K562 (cell line): ENCODE measurements at regions not wholly inside any gene's neighbourhood (a gene's known extent, or its start where the extent isn't known, plus 50 kb on each side); places are given as distances from the start of the nearest gene placed in this dataset.

ENCODE experiments used
- AFF1 ChIP-seq, 2 experiments: fragments of 450-650 bp; IDR thresholded peaks; 2 replicates each; pipeline ENCODE4 v1.6.1; 2018; ENCODE audit warnings: mild to moderate bottlenecking in 2 of 2, low read depth in 1 of 2; ENCODE audit not compliant: partially characterized antibody in 2 of 2
- CC2D1A ChIP-seq: fragments of 450-650 bp; IDR thresholded peaks from 2 replicates; pipeline ENCODE4 v1.6.1; 2017; ENCODE audit warnings: mild to moderate bottlenecking
- CGGBP1 ChIP-seq: fragments of 250-450 bp; sonication (Bioruptor Pico); IDR thresholded peaks from 2 replicates; pipeline ENCODE4 v1.9.0; 2021; ENCODE audit warnings: mild to moderate bottlenecking
- PTRF ChIP-seq: fragments of 450-650 bp; IDR thresholded peaks from 2 replicates; pipeline ENCODE4 v1.6.1; 2016; ENCODE audit warnings: mild to moderate bottlenecking, missing genetic modification characterization, missing compliant biosample characterization
- ZBTB49 ChIP-seq: sonication (generic); formaldehyde crosslinking; IDR thresholded peaks from 2 replicates; pipeline ENCODE4 v1.8.0; 2022; ENCODE audit warnings: missing genetic modification reagents, mild to moderate bottlenecking, borderline replicate concordance
- ZNF134 ChIP-seq: fragments of 250-450 bp; sonication (Bioruptor Pico); conservative IDR thresholded peaks from 2 replicates; pipeline ENCODE4 v1.4.0; 2020
- TF ChIP-seq, protein P1 (sequence below): IDR thresholded peaks from 2 replicates; pipeline ENCODE4 v1.6.1; 2012; ENCODE audit warnings: low read depth, low read length, improper control_type of control experiment, borderline replicate concordance

DNA sequence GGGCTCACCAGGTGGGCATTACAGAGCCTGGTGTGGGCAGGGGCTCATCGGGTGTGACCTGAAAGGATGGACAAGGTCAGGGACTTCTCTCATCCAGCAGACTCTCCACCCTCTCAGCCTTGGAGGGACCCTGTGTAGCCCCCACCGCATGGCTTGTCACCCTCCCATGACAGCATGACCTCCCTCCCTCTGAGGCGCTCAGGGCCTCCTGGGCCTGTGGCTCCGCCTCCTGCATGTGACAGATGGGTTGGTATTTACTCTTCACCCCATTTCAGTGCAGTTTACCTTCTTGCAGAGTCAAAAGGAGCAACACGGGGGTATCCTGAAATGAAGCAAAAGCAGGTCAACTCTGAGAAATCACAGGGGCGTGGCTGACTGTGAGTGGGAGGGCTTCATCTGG is 298.6 kb upstream of the AJAP1 start (continued):
- no peak for TF ChIP-seq AFF1 (IDR thresholded peaks at IDR 0.05; ENCODE audit: low read depth in 1 of 2, partially characterized antibody in 2 of 2)
- TF ChIP-seq, protein P1, sequence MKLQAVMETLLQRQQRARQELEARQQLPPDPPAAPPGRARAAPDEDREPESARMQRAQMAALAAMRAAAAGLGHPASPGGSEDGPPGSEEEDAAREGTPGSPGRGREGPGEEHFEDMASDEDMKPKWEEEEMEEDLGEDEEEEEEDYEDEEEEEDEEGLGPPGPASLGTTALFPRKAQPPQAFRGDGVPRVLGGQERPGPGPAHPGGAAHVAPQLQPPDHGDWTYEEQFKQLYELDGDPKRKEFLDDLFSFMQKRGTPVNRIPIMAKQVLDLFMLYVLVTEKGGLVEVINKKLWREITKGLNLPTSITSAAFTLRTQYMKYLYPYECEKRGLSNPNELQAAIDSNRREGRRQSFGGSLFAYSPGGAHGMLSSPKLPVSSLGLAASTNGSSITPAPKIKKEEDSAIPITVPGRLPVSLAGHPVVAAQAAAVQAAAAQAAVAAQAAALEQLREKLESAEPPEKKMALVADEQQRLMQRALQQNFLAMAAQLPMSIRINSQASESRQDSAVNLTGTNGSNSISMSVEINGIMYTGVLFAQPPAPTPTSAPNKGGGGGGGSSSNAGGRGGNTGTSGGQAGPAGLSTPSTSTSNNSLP, result no peak
- TF ChIP-seq ZNF134, result no peak
- TF ChIP-seq ZBTB49 (CRISPR knock-in tag), result no peak
- no peak for TF ChIP-seq PTRF
- no peak for TF ChIP-seq CGGBP1
- no peak for TF ChIP-seq CC2D1A
- TF ChIP-seq, all 486 proteins: peak for 0
